Gastroesophageal sphincter (tissue), 4 donors: ENCODE measurements at regions not wholly inside any gene's neighbourhood (a gene's known extent, or its start where the extent isn't known, plus 50 kb on each side); places are given as distances from the start of the nearest gene placed in this dataset.

ENCODE experiments used
- ATAC-seq: fragments of 150-250 bp; one replicate; pipeline ENCODE4 v1.9.1; 2016; ENCODE audit warnings: mild to moderate bottlenecking, moderate library complexity
- H3K27ac ChIP-seq, 4 donors: fragments of 200-600 bp; sonication (generic) in 3 of 4; 1 replicate in 3 of 4; 2 replicates in 1 of 4; pipeline ENCODE4 v1.5.1; 2016 to 2019
- H3K27me3 ChIP-seq: fragments of 200-600 bp; sonication (generic); one replicate; pipeline ENCODE4 v1.5.1; 2019
- H3K36me3 ChIP-seq, 2 donors: fragments of 200-600 bp; sonication (generic); one replicate each; pipeline ENCODE4 v1.5.1; 2019; ENCODE audit warnings: control low read depth in 1 of 2
- H3K4me1 ChIP-seq, 3 donors: fragments of 200-600 bp; sonication (generic); 1 replicate in 2 of 3; 2 replicates in 1 of 3; pipeline ENCODE4 v1.5.1; 2016 to 2019; ENCODE audit warnings: control low read depth in 2 of 3
- H3K4me3 ChIP-seq, 2 donors: fragments of 200-600 bp; sonication (generic); one replicate each; pipeline ENCODE4 v1.5.1; 2019; ENCODE audit warnings: mild to moderate bottlenecking in 1 of 2, moderate library complexity in 1 of 2
- H3K9me3 ChIP-seq, 3 donors: fragments of 200-600 bp; sonication (generic); one replicate each; pipeline ENCODE4 v1.5.1; 2017 to 2019; ENCODE audit warnings: control low read depth in 2 of 3
- CTCF ChIP-seq, 4 experiments: fragments of 200-600 bp in 2 of 4; fragments of 450-650 bp in 2 of 4; sonication (generic) in 1 of 4; IDR thresholded peaks; one replicate each; pipeline ENCODE4 v1.5.1; 2017 to 2019; ENCODE audit warnings: antibody characterized with exemption in 4 of 4, mild to moderate bottlenecking in 2 of 4, moderate library complexity in 2 of 4
- EP300 ChIP-seq: sonication (generic); formaldehyde crosslinking; IDR thresholded peaks from one replicate; pipeline ENCODE4 v1.6.1; 2017; ENCODE audit warnings: antibody characterized with exemption, mild to moderate bottlenecking
- POLR2A ChIP-seq, 2 donors: fragments of 450-650 bp; IDR thresholded peaks; one replicate each; pipeline ENCODE4 v1.6.1; 2017; ENCODE audit warnings: antibody characterized with exemption in 2 of 2, mild to moderate bottlenecking in 2 of 2, moderate library complexity in 1 of 2
- POLR2AphosphoS5 ChIP-seq: sonication (generic); formaldehyde crosslinking; IDR thresholded peaks from one replicate; pipeline ENCODE4 v1.6.1; 2017; ENCODE audit warnings: antibody characterized with exemption
- WGBS, 2 donors: methylation state at CpG; one replicate each; pipeline ENCODE4 v1.1.5; 2018; ENCODE audit warnings: low coverage in 1 of 2; 5-methylcytosine and 5-hydroxymethylcytosine counted together

- no peak for TF ChIP-seq POLR2A (IDR thresholded peaks at IDR 0.05)
- no peak for TF ChIP-seq CTCF (IDR thresholded peaks at IDR 0.05)
- no peak for TF ChIP-seq POLR2AphosphoS5
- TF ChIP-seq EP300: no peak
- Histone ChIP-seq H3K27me3 (no peaks in the 10 kb centered on the region), H3K4me3 (no peak overlapping the region), H3K36me3 (no peaks in the 10 kb centered on the region), H3K27ac (no peak overlapping the region), H3K4me1 (no peaks in the 10 kb centered on the region), H3K9me3 (no peaks in the 10 kb centered on the region)
- WGBS, 2 donors: 20% methylated on average over 1 of the region's 2 CpGs; no CpG with 5 or more reads in 1 of the 2 donors
- no peak for ATAC-seq
Measured at GRCh38 chr1:199242147-199242546, 603.3 kb downstream of the PTPRC start.

- no peaks in the 10 kb centered on the region for H3K4me1 ChIP-seq
- no peaks in the 10 kb centered on the region for H3K9me3 ChIP-seq
- no peak for TF ChIP-seq POLR2AphosphoS5
- TF ChIP-seq POLR2A (IDR thresholded peaks at IDR 0.05): no peak
- no peaks in the 10 kb centered on the region for H3K36me3 ChIP-seq
- H3K27ac ChIP-seq: no peak overlapping the region
- H3K27me3 ChIP-seq: no peaks in the 10 kb centered on the region
- ATAC-seq: no peak
- 40% methylated on average over 1 of the region's 2 CpGs; no CpG with 5 or more reads in 1 of the 2 donors for WGBS, 2 donors
- H3K4me3 ChIP-seq: no peak overlapping the region
Measured at GRCh38 chr1:199242601-199243000, 603.8 kb downstream of the PTPRC start.

- no peaks in the 10 kb centered on the region for H3K9me3 ChIP-seq
- TF ChIP-seq POLR2AphosphoS5 (no peak), CTCF (IDR thresholded peaks at IDR 0.05) (peak in 1 of 4 experiments; percentile 42)
- ATAC-seq: no peak
- no peak overlapping the region for H3K4me3 ChIP-seq
- H3K4me1 ChIP-seq: no peaks in the 10 kb centered on the region
- no peak overlapping the region for H3K27ac ChIP-seq
- no peaks in the 10 kb centered on the region for H3K36me3 ChIP-seq
- H3K27me3 ChIP-seq: no peaks in the 10 kb centered on the region
- 69 to 86% methylated on average over 4 to 8 of the region's 11 CpGs for WGBS, 2 donors
Measured at GRCh38 chr1:199243423-199244061, 604.7 kb downstream of the PTPRC start.

GRCh38 chr1:199245946-199246345 is 607.1 kb downstream of the PTPRC start:
- Histone ChIP-seq H3K4me3 (no peak overlapping the region), H3K4me1 (no peaks in the 10 kb centered on the region), H3K9me3 (no peaks in the 10 kb centered on the region), H3K27me3 (no peaks in the 10 kb centered on the region), H3K36me3 (no peaks in the 10 kb centered on the region), H3K27ac (no peak overlapping the region)
- WGBS, 2 donors: 54 to 59% methylated on average over 3 of the region's 3 CpGs
- ATAC-seq: no peak
- TF ChIP-seq EP300: no peak
- no peak for TF ChIP-seq CTCF (IDR thresholded peaks at IDR 0.05)
- TF ChIP-seq POLR2AphosphoS5: no peak

GRCh38 chr1:199246716-199247115 is 607.9 kb downstream of the PTPRC start:
- Histone ChIP-seq H3K27me3 (no peaks in the 10 kb centered on the region), H3K4me1 (no peaks in the 10 kb centered on the region), H3K4me3 (no peak overlapping the region), H3K27ac (no peak overlapping the region), H3K9me3 (no peaks in the 10 kb centered on the region), H3K36me3 (no peaks in the 10 kb centered on the region)
- WGBS, 2 donors: 93 to 96% methylated on average over 3 of the region's 3 CpGs
- no peak for ATAC-seq
- TF ChIP-seq CTCF (IDR thresholded peaks at IDR 0.05): no peak
- no peak for TF ChIP-seq EP300
- no peak for TF ChIP-seq POLR2AphosphoS5
- no peak for TF ChIP-seq POLR2A (IDR thresholded peaks at IDR 0.05)
